Karpas-422 (cell line): ENCODE measurements at regions not wholly inside any gene's neighbourhood (a gene's known extent, or its start where the extent isn't known, plus 50 kb on each side); places are given as distances from the start of the nearest gene placed in this dataset.

Experiments used
- DNase-seq: peaks from one replicate; pipeline ENCODE4 v3.0.0-alpha.2; 2015
- H2AFZ ChIP-seq: fragments of 200-600 bp; sonication (generic); 2 replicates; pipeline ENCODE4 v1.6.1; 2014; ENCODE audit warnings: antibody characterized with exemption, low read length, mixed read lengths
- H3K27ac ChIP-seq: fragments of 200-600 bp; sonication (generic); 2 replicates; pipeline ENCODE4 v1.5.1; 2014; ENCODE audit warnings: mild to moderate bottlenecking, low read length, moderate library complexity
- H3K27me3 ChIP-seq: fragments of 200-600 bp; sonication (generic); 2 replicates; pipeline ENCODE4 v1.6.1; 2014; ENCODE audit warnings: low read length, mixed read lengths
- H3K36me3 ChIP-seq: fragments of 200-600 bp; sonication (generic); 2 replicates; pipeline ENCODE4 v1.6.1; 2014; ENCODE audit warnings: low read length, mixed read lengths; ENCODE audit not compliant: insufficient read depth
- H3K4me1 ChIP-seq: fragments of 200-600 bp; sonication (generic); 2 replicates; pipeline ENCODE4 v1.6.1; 2014; ENCODE audit warnings: mild to moderate bottlenecking, low read length, mixed read lengths
- H3K4me2 ChIP-seq: fragments of 200-600 bp; sonication (generic); 2 replicates; pipeline ENCODE4 v1.6.1; 2014; ENCODE audit warnings: low read length, low read depth, mild to moderate bottlenecking; ENCODE audit not compliant: poor library complexity, severe bottlenecking
- H3K4me3 ChIP-seq: fragments of 200-600 bp; sonication (generic); 2 replicates; pipeline ENCODE4 v1.5.1; 2014; ENCODE audit warnings: mild to moderate bottlenecking, antibody characterized with exemption, low read length, mixed read lengths
- H3K79me2 ChIP-seq: fragments of 200-600 bp; sonication (generic); 2 replicates; pipeline ENCODE4 v1.6.1; 2014; ENCODE audit warnings: mild to moderate bottlenecking, low read length, mixed read lengths
- H3K9ac ChIP-seq: fragments of 200-600 bp; sonication (generic); 2 replicates; pipeline ENCODE4 v1.6.0; 2014; ENCODE audit warnings: low read length
- H3K9me2 ChIP-seq: fragments of 200-600 bp; sonication (generic), shearing (Covaris generic); replicated peaks from 2 replicates; pipeline ENCODE4 v1.6.0; 2014; ENCODE audit warnings: mild to moderate bottlenecking, low read length, moderate library complexity; ENCODE audit not compliant: insufficient read depth
- H3K9me3 ChIP-seq: fragments of 300-700, 200-600 bp; sonication (generic); 2 replicates; pipeline ENCODE4 v1.6.1; 2014; ENCODE audit warnings: low read length, mixed read lengths
- H4K20me1 ChIP-seq: fragments of 200-600 bp; sonication (generic); 2 replicates; pipeline ENCODE4 v1.6.1; 2014; ENCODE audit warnings: mild to moderate bottlenecking, antibody characterized with exemption, low read length, low read depth; ENCODE audit not compliant: insufficient read depth

GRCh38 chr2:2868085-2868484 lies 509.5 kb downstream of the EIPR1 start:
- Histone ChIP-seq H4K20me1 (no peaks in the 10 kb centered on the region), H3K9ac (no peak overlapping the region), H3K4me2 (no peak overlapping the region), H3K36me3 (no peaks in the 10 kb centered on the region), H3K79me2 (no peaks in the 10 kb centered on the region), H3K4me3 (no peak overlapping the region), H3K4me1 (peaks cover 7% of the 10 kb centered on the region; the same call in 1 of the 2 replicates), H3K27me3 (no peaks in the 10 kb centered on the region), H3K9me3 (no peaks in the 10 kb centered on the region), H3K27ac (no peak overlapping the region), H2AFZ (no peak overlapping the region), H3K9me2 (no peaks in the 10 kb centered on the region)
- DNase-seq = no peak

- peaks cover 7% of the 10 kb centered on the region; the same call in 1 of the 2 replicates for H3K4me1 ChIP-seq
- H3K9me3 ChIP-seq = no peaks in the 10 kb centered on the region
- H3K27me3 ChIP-seq = no peaks in the 10 kb centered on the region
- no peak overlapping the region for H3K27ac ChIP-seq
- H3K36me3 ChIP-seq = no peaks in the 10 kb centered on the region
- H3K4me3 ChIP-seq = no peak overlapping the region
- H3K4me2 ChIP-seq = no peak overlapping the region
- H3K9ac ChIP-seq = no peak overlapping the region
- no peaks in the 10 kb centered on the region for H3K9me2 ChIP-seq
- no peak for DNase-seq
- no peaks in the 10 kb centered on the region for H3K79me2 ChIP-seq
- no peaks in the 10 kb centered on the region for H4K20me1 ChIP-seq
- no peak overlapping the region for H2AFZ ChIP-seq
Observed at GRCh38 chr2:2867397-2867979, 510.1 kb downstream of the EIPR1 start.

- Histone ChIP-seq H3K9ac (no peak overlapping the region), H3K4me3 (no peak overlapping the region), H3K4me2 (no peak overlapping the region), H3K4me1 (peaks cover 7% of the 10 kb centered on the region; the same call in 1 of the 2 replicates), H2AFZ (no peak overlapping the region), H3K9me2 (no peaks in the 10 kb centered on the region), H3K9me3 (no peaks in the 10 kb centered on the region), H3K27ac (no peak overlapping the region), H4K20me1 (no peaks in the 10 kb centered on the region), H3K36me3 (no peaks in the 10 kb centered on the region), H3K27me3 (no peaks in the 10 kb centered on the region), H3K79me2 (no peaks in the 10 kb centered on the region)
- no peak for DNase-seq
Observed at GRCh38 chr2:2866459-2866858, 511.2 kb downstream of the EIPR1 start.

GRCh38 chr2:2862386-2862785 lies 515.2 kb downstream of the EIPR1 start:
- no peaks in the 10 kb centered on the region for H3K27me3 ChIP-seq
- no peak overlapping the region for H3K27ac ChIP-seq
- H2AFZ ChIP-seq = no peak overlapping the region
- H3K4me3 ChIP-seq = no peak overlapping the region
- H3K4me1 ChIP-seq = no peaks in the 10 kb centered on the region
- H3K9me3 ChIP-seq = no peaks in the 10 kb centered on the region
- no peak for DNase-seq
- no peaks in the 10 kb centered on the region for H3K79me2 ChIP-seq
- no peaks in the 10 kb centered on the region for H3K36me3 ChIP-seq
- H3K9me2 ChIP-seq = no peaks in the 10 kb centered on the region
- H4K20me1 ChIP-seq = no peaks in the 10 kb centered on the region
- no peak overlapping the region for H3K4me2 ChIP-seq
- H3K9ac ChIP-seq = no peak overlapping the region

- Histone ChIP-seq H3K9me3 (no peaks in the 10 kb centered on the region), H3K4me1 (no peaks in the 10 kb centered on the region), H4K20me1 (no peaks in the 10 kb centered on the region), H3K4me3 (no peak overlapping the region), H2AFZ (no peak overlapping the region), H3K9ac (no peak overlapping the region), H3K36me3 (no peaks in the 10 kb centered on the region), H3K27ac (no peak overlapping the region), H3K27me3 (no peaks in the 10 kb centered on the region), H3K79me2 (no peaks in the 10 kb centered on the region), H3K9me2 (no peaks in the 10 kb centered on the region), H3K4me2 (no peak overlapping the region)
- no peak for DNase-seq
Observed at GRCh38 chr2:2861666-2862240, 515.9 kb downstream of the EIPR1 start.

GRCh38 chr2:2860589-2861300 lies 516.9 kb downstream of the EIPR1 start:
- no peaks in the 10 kb centered on the region for H3K9me3 ChIP-seq
- H3K36me3 ChIP-seq = no peaks in the 10 kb centered on the region
- no peak overlapping the region for H3K27ac ChIP-seq
- no peak overlapping the region for H2AFZ ChIP-seq
- no peaks in the 10 kb centered on the region for H3K27me3 ChIP-seq
- H3K79me2 ChIP-seq = no peaks in the 10 kb centered on the region
- no peak overlapping the region for H3K9ac ChIP-seq
- H3K4me3 ChIP-seq = no peak overlapping the region
- no peaks in the 10 kb centered on the region for H4K20me1 ChIP-seq
- no peaks in the 10 kb centered on the region for H3K9me2 ChIP-seq
- H3K4me2 ChIP-seq = no peak overlapping the region
- H3K4me1 ChIP-seq = no peaks in the 10 kb centered on the region
- no peak for DNase-seq

GRCh38 chr2:2859732-2860131 lies 517.9 kb downstream of the EIPR1 start:
- Histone ChIP-seq H3K9ac (no peak overlapping the region), H3K4me3 (no peak overlapping the region), H3K4me1 (no peaks in the 10 kb centered on the region), H2AFZ (no peak overlapping the region), H3K27me3 (no peaks in the 10 kb centered on the region), H3K9me3 (no peaks in the 10 kb centered on the region), H3K27ac (no peak overlapping the region), H3K36me3 (no peaks in the 10 kb centered on the region), H3K9me2 (no peaks in the 10 kb centered on the region), H3K79me2 (no peaks in the 10 kb centered on the region), H4K20me1 (no peaks in the 10 kb centered on the region), H3K4me2 (no peak overlapping the region)
- DNase-seq = no peak

GRCh38 chr2:2859164-2859563 lies 518.5 kb downstream of the EIPR1 start:
- H3K4me3 ChIP-seq = no peak overlapping the region
- no peaks in the 10 kb centered on the region for H3K9me2 ChIP-seq
- no peaks in the 10 kb centered on the region for H3K79me2 ChIP-seq
- no peaks in the 10 kb centered on the region for H3K27me3 ChIP-seq
- DNase-seq = no peak
- H3K9me3 ChIP-seq = no peaks in the 10 kb centered on the region
- H3K4me2 ChIP-seq = no peak overlapping the region
- H4K20me1 ChIP-seq = no peaks in the 10 kb centered on the region
- H2AFZ ChIP-seq = no peak overlapping the region
- no peaks in the 10 kb centered on the region for H3K4me1 ChIP-seq
- no peaks in the 10 kb centered on the region for H3K36me3 ChIP-seq
- H3K27ac ChIP-seq = no peak overlapping the region
- H3K9ac ChIP-seq = no peak overlapping the region
